PC-3 (cell line): ENCODE measurements at regions not wholly inside any gene's neighbourhood (a gene's known extent, or its start where the extent isn't known, plus 50 kb on each side); places are given as distances from the start of the nearest gene placed in this dataset.

ENCODE experiments used
- ATAC-seq: fragments of 200-7000 bp; cut with Tn5 transposase; 2 replicates; pipeline ENCODE4 v1.9.1; 2020; ENCODE audit warnings: mild to moderate bottlenecking, moderate library complexity
- BruUV-seq: library from RNA; stranded (reverse); fragments of 400-500 nt; replicated peaks from 2 replicates; lab custom pipeline; 2021; lab: Mats Ljungman, UMichigan
- CTCF ChIA-PET: fragments of 300-600 bp; sonication (Branson Sonifier 250); formaldehyde crosslinking; loops from one replicate; lab custom pipeline; 2022; ENCODE audit warnings: antibody characterized with exemption; lab: Charles Lee
- POLR2A ChIA-PET: fragments of 300-600 bp; sonication (Branson Sonifier 250); formaldehyde crosslinking; loops from one replicate; lab custom pipeline; 2022; ENCODE audit warnings: antibody characterized with exemption; ENCODE audit not compliant: unreplicated experiment; lab: Charles Lee
- DNase-seq: peaks from one replicate; pipeline ENCODE4 v3.0.0-alpha.2; 2015
- H2AFZ ChIP-seq: fragments of 300-600 bp; sonication (generic); 2 replicates; pipeline ENCODE4 v1.6.0; 2016; ENCODE audit warnings: antibody characterized with exemption, low read length
- H3F3A ChIP-seq: fragments of 300-600 bp; sonication (generic); one replicate; pipeline ENCODE4 v1.6.0; 2017; ENCODE audit warnings: antibody characterized with exemption, low read length, control low read depth, mild to moderate bottlenecking; ENCODE audit not compliant: unreplicated experiment
- H3K27ac ChIP-seq: fragments of 300-600 bp; sonication (generic); 2 replicates; pipeline ENCODE4 v1.5.1; 2016; ENCODE audit warnings: mild to moderate bottlenecking, low read length
- H3K27me3 ChIP-seq: fragments of 300-600 bp; sonication (generic); 2 replicates; pipeline ENCODE4 v1.6.1; 2016; ENCODE audit warnings: low read length, mixed read lengths
- H3K36me3 ChIP-seq: fragments of 300-600 bp; sonication (generic); 2 replicates; pipeline ENCODE4 v1.6.1; 2016; ENCODE audit warnings: low read depth, mixed run types, low read length, mixed read lengths
- H3K4me1 ChIP-seq: fragments of 300-600 bp; sonication (generic); 2 replicates; pipeline ENCODE4 v1.5.1; 2016; ENCODE audit warnings: low read length; ENCODE audit not compliant: insufficient read depth
- H3K4me2 ChIP-seq: fragments of 300-600 bp; sonication (generic); 2 replicates; pipeline ENCODE4 v1.6.0; 2016; ENCODE audit warnings: low read length
- H3K4me3 ChIP-seq: fragments of 300-600 bp; sonication (generic); 2 replicates; pipeline ENCODE4 v1.5.1; 2016; ENCODE audit warnings: mild to moderate bottlenecking, low read length, mixed read lengths
- H3K79me2 ChIP-seq: fragments of 300-600 bp; sonication (generic); 2 replicates; pipeline ENCODE4 v1.6.1; 2017; ENCODE audit warnings: low read length, mixed read lengths
- H3K9ac ChIP-seq: fragments of 300-600 bp; sonication (generic); 2 replicates; pipeline ENCODE4 v1.6.0; 2016; ENCODE audit warnings: mild to moderate bottlenecking, low read length
- H3K9me2 ChIP-seq: fragments of 300-600 bp; sonication (generic); replicated peaks from 2 replicates; pipeline ENCODE4 v1.6.1; 2016; ENCODE audit warnings: mixed run types, low read length, mixed read lengths
- H3K9me3 ChIP-seq: fragments of 300-600 bp; sonication (generic); 2 replicates; pipeline ENCODE4 v1.6.1; 2016; ENCODE audit warnings: low read length, mixed read lengths
- H4K20me1 ChIP-seq: fragments of 300-600 bp; sonication (generic); 2 replicates; pipeline ENCODE4 v1.6.1; 2016; ENCODE audit warnings: low read length, mixed read lengths
- CTCF ChIP-seq: fragments of 300-600 bp; sonication (generic); conservative IDR thresholded peaks from 2 replicates; pipeline ENCODE4 v1.5.1; 2017; ENCODE audit warnings: antibody characterized with exemption, low read depth, mild to moderate bottlenecking, low read length
- EZH2 ChIP-seq: fragments of 300-600 bp; sonication (generic); IDR thresholded peaks from one replicate; pipeline ENCODE4 v1.6.1; 2017; ENCODE audit warnings: antibody characterized with exemption, mild to moderate bottlenecking, low read length; ENCODE audit not compliant: unreplicated experiment
- EZH2phosphoT487 ChIP-seq: fragments of 300-600 bp; sonication (generic); IDR thresholded peaks from 2 replicates; pipeline ENCODE4 v1.6.1; 2018; ENCODE audit warnings: mild to moderate bottlenecking, antibody characterized with exemption, low read length, borderline replicate concordance
- intact Hi-C: fragments of 100-400 bp; cut with micrococcal nuclease; formaldehyde crosslinking; loops from 2 replicates; pipeline ENCODE4 v1.9.0; 2023

GRCh38 chr12:28079539-28079938, 107.0 kb upstream of the PTHLH start:
- Histone ChIP-seq H4K20me1 (no peaks in the 10 kb centered on the region), H3K27me3 (no peaks in the 10 kb centered on the region), H2AFZ (no peak overlapping the region), H3K4me2 (no peak overlapping the region), H3K9me2 (no peaks in the 10 kb centered on the region), H3F3A (no peaks in the 10 kb centered on the region), H3K4me3 (no peak overlapping the region), H3K9ac (no peak overlapping the region), H3K27ac (no peak overlapping the region), H3K79me2 (no peaks in the 10 kb centered on the region), H3K4me1 (no peaks in the 10 kb centered on the region), H3K36me3 (no peaks in the 10 kb centered on the region), H3K9me3 (0 out of 2 replicates have a peak, but pooled peaks cover 6% of the 10 kb centered on the region)
- ChIA-PET POLR2A (no interaction called here), CTCF (no interaction called here)
- TF ChIP-seq EZH2phosphoT487, result no peak
- TF ChIP-seq CTCF, result no peak
- TF ChIP-seq EZH2, result no peak
- DNase-seq (no peak), ATAC-seq (0 out of 2 replicates have a peak, but pooled peaks have one; percentile 24)
- BruUV-seq, result no TSS peak
- intact Hi-C loops, result no loop called here

GRCh38 chr12:28082096-28082495, 108.2 kb upstream of the CCDC91 start:
- Histone ChIP-seq H3K36me3 (no peaks in the 10 kb centered on the region), H3K27ac (no peak overlapping the region), H3F3A (no peaks in the 10 kb centered on the region), H3K9ac (no peak overlapping the region), H3K4me3 (no peak overlapping the region), H3K9me2 (no peaks in the 10 kb centered on the region), H3K27me3 (no peaks in the 10 kb centered on the region), H3K4me2 (no peak overlapping the region), H3K9me3 (no peaks in the 10 kb centered on the region), H2AFZ (peak overlapping the region; percentile 2; the same call in 1 of the 2 replicates), H4K20me1 (no peaks in the 10 kb centered on the region), H3K79me2 (no peaks in the 10 kb centered on the region), H3K4me1 (no peaks in the 10 kb centered on the region)
- CTCF ChIA-PET, result no interaction called here
- no peak for TF ChIP-seq EZH2phosphoT487
- no peak for TF ChIP-seq EZH2
- TF ChIP-seq CTCF, result no peak
- DNase-seq (no peak), ATAC-seq (no peak)
- intact Hi-C loops, result no loop called here
- BruUV-seq, result no TSS peak
- POLR2A ChIA-PET, result interaction anchor here (0.6 kb wide), 1 partner anchor 910 kb away, joined by 6 read pairs; no protein-coding TSS in a partner anchor

GRCh38 chr12:28083840-28084678, 106.2 kb upstream of the CCDC91 start:
- Histone ChIP-seq H3F3A (no peaks in the 10 kb centered on the region), H3K79me2 (no peaks in the 10 kb centered on the region), H3K4me2 (no peak overlapping the region), H4K20me1 (no peaks in the 10 kb centered on the region), H3K27ac (no peak overlapping the region), H3K4me1 (peaks cover 6% of the 10 kb centered on the region), H3K9me3 (no peaks in the 10 kb centered on the region), H3K9me2 (no peaks in the 10 kb centered on the region), H3K27me3 (no peaks in the 10 kb centered on the region), H3K36me3 (no peaks in the 10 kb centered on the region), H2AFZ (no peak overlapping the region), H3K4me3 (no peak overlapping the region), H3K9ac (no peak overlapping the region)
- BruUV-seq, result no TSS peak
- CTCF ChIA-PET, result no interaction called here
- TF ChIP-seq CTCF, result no peak
- TF ChIP-seq EZH2, result no peak
- TF ChIP-seq EZH2phosphoT487, result no peak
- POLR2A ChIA-PET, result no interaction called here
- DNase-seq, result no peak
- intact Hi-C loops, result no loop called here
- no peak for ATAC-seq
